ENCODE measurements at regions not wholly inside any gene's neighbourhood (a gene's known extent, or its start where the extent isn't known, plus 50 kb on each side); places are given as distances from the start of the nearest gene placed in this dataset.

DNA sequence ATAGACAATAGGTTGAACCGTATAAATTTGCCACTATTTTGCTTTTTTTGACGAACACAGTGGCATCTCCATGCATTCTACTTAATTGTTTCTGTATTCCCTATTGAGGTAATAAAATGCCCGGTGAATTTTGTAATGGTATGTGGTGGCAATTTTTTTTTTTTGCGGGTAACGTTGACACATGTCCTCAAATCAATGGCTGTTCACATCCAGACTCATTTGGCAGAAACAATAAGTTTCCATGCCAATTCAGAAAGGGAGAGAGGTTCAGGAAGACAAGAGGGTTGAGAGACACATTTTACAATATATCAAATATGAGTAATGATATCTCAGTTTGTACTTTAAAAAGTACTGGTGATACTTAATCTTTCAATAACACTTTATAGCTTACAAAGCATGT, 463.9 kb downstream of the WDR72 start:
- TF ChIP-seq EZH2 (IDR thresholded peaks at IDR 0.05; ENCODE audit: insufficient read depth, poor library complexity, severe bottlenecking) (no peak), EZH2phosphoT487 (IDR thresholded peaks at IDR 0.05; ENCODE audit: insufficient read depth, low read depth) (no peak)
